PC-3 (cell line): ENCODE measurements at regions not wholly inside any gene's neighbourhood (a gene's known extent, or its start where the extent isn't known, plus 50 kb on each side); places are given as distances from the start of the nearest gene placed in this dataset.

Experiments used
- EZH2 ChIP-seq: fragments of 300-600 bp; sonication (generic); IDR thresholded peaks from one replicate; pipeline ENCODE4 v1.6.1; 2017; ENCODE audit warnings: antibody characterized with exemption, mild to moderate bottlenecking, low read length; ENCODE audit not compliant: unreplicated experiment
- EZH2phosphoT487 ChIP-seq: fragments of 300-600 bp; sonication (generic); IDR thresholded peaks from 2 replicates; pipeline ENCODE4 v1.6.1; 2018; ENCODE audit warnings: mild to moderate bottlenecking, antibody characterized with exemption, low read length, borderline replicate concordance
- TF ChIP-seq, protein P1 (sequence below): fragments of 300-600 bp; sonication (generic); conservative IDR thresholded peaks from 2 replicates; pipeline ENCODE4 v1.5.1; 2017; ENCODE audit warnings: antibody characterized with exemption, low read depth, mild to moderate bottlenecking, low read length

DNA sequence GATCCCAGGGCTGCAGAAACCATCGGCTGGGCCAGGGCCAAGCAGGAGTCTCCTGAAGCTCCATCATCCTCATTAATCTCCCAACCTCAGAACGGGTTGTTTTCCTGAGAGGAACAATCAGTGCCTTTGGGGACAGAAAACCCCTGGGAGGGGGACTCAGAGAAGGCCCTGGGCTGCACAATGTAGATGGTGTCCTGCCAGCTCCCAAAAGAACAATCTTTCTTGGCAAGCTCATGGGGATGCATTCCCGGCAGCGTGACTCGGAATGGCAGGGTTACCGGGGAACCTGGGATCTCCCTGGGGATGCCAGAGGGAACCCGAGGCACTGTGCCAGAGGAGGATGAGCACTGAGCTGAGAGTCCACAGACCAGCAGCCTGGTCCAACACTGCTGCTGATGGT is 72.1 kb upstream of the ATP2B2 start:
- TF ChIP-seq, protein P1, sequence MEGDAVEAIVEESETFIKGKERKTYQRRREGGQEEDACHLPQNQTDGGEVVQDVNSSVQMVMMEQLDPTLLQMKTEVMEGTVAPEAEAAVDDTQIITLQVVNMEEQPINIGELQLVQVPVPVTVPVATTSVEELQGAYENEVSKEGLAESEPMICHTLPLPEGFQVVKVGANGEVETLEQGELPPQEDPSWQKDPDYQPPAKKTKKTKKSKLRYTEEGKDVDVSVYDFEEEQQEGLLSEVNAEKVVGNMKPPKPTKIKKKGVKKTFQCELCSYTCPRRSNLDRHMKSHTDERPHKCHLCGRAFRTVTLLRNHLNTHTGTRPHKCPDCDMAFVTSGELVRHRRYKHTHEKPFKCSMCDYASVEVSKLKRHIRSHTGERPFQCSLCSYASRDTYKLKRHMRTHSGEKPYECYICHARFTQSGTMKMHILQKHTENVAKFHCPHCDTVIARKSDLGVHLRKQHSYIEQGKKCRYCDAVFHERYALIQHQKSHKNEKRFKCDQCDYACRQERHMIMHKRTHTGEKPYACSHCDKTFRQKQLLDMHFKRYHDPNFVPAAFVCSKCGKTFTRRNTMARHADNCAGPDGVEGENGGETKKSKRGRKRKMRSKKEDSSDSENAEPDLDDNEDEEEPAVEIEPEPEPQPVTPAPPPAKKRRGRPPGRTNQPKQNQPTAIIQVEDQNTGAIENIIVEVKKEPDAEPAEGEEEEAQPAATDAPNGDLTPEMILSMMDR, result no peak
- TF ChIP-seq EZH2 (no peak), EZH2phosphoT487 (no peak)
